22Rv1 (cell line): ENCODE measurements at regions not wholly inside any gene's neighbourhood (a gene's known extent, or its start where the extent isn't known, plus 50 kb on each side); places are given as distances from the start of the nearest gene placed in this dataset.

Experiments used
- ZFX ChIP-seq: fragments of 450-650 bp; IDR thresholded peaks from 2 replicates; pipeline ENCODE4 v1.6.1; 2017; ENCODE audit warnings: antibody characterized with exemption, borderline replicate concordance
- TF ChIP-seq, protein P1 (sequence below): fragments of 450-650 bp; IDR thresholded peaks from 2 replicates; pipeline ENCODE4 v1.5.1; 2017; ENCODE audit warnings: mild to moderate bottlenecking

DNA sequence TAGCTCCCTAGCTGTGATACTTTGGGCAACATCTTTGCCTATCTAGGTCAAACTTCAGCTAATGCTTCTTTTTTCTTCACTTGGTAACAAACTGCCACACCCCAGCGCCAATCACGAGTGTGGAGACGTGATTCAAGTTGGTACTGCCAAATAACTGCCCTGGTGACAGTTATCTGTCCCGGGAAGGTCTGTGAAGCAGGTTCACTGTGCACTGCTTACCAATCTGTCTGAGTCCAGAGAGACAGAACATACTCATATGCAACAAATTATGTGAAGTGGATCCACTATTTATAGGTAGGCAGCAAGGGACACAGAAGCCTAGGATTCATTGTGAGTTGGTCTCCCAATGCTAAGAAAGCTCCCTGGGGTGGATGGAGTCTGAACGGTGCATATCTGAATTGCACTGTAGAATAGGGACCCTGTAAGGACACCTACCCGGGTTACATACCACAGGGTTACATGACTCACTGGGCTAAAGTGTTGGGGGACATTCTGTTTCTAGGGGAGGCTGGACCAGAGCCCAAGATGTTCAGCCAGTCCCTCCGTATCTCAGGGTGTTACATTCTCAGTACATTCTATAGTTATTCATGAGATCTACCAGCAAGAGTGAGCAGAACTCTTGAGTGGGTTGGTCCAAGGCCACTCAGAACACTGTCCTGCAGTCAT is 95.4 kb upstream of the STC2 start:
- TF ChIP-seq, protein P1, sequence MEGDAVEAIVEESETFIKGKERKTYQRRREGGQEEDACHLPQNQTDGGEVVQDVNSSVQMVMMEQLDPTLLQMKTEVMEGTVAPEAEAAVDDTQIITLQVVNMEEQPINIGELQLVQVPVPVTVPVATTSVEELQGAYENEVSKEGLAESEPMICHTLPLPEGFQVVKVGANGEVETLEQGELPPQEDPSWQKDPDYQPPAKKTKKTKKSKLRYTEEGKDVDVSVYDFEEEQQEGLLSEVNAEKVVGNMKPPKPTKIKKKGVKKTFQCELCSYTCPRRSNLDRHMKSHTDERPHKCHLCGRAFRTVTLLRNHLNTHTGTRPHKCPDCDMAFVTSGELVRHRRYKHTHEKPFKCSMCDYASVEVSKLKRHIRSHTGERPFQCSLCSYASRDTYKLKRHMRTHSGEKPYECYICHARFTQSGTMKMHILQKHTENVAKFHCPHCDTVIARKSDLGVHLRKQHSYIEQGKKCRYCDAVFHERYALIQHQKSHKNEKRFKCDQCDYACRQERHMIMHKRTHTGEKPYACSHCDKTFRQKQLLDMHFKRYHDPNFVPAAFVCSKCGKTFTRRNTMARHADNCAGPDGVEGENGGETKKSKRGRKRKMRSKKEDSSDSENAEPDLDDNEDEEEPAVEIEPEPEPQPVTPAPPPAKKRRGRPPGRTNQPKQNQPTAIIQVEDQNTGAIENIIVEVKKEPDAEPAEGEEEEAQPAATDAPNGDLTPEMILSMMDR, result no peak
- TF ChIP-seq ZFX, result no peak
